Peyer's patch (tissue), 4 donors: ENCODE measurements at regions not wholly inside any gene's neighbourhood (a gene's known extent, or its start where the extent isn't known, plus 50 kb on each side); places are given as distances from the start of the nearest gene placed in this dataset.

Experiments
- DNase-seq, 3 donors: peaks; one replicate each; pipeline ENCODE4 v3.0.0-alpha.2; 2017 to 2019
- H3K27ac ChIP-seq, 4 donors: fragments of 200-600 bp; sonication (generic); one replicate each; pipeline ENCODE4 v1.5.1; 2016 to 2019
- H3K27me3 ChIP-seq, 2 donors: fragments of 200-600 bp; sonication (generic); one replicate each; pipeline ENCODE4 v1.5.1; 2019
- H3K36me3 ChIP-seq, 3 donors: fragments of 200-600 bp; sonication (generic); one replicate each; pipeline ENCODE4 v1.5.1; 2016 to 2019
- H3K4me1 ChIP-seq, 4 donors: fragments of 200-600 bp; sonication (generic); one replicate each; pipeline ENCODE4 v1.5.1; 2016 to 2019
- H3K4me3 ChIP-seq, 4 donors: fragments of 200-600 bp; sonication (generic); 1 replicate in 3 of 4; 2 replicates in 1 of 4; pipeline ENCODE4 v1.5.1; 2016 to 2019; ENCODE audit warnings: mild to moderate bottlenecking in 1 of 4
- H3K9me3 ChIP-seq, 4 donors: fragments of 200-600 bp; sonication (generic); one replicate each; pipeline ENCODE4 v1.5.1; 2016 to 2019; ENCODE audit warnings: mild to moderate bottlenecking in 1 of 4
- CTCF ChIP-seq, 6 experiments: fragments of 450-650 bp in 4 of 6; fragments of 200-600 bp in 2 of 6; sonication (generic) in 1 of 6; IDR thresholded peaks; one replicate each; pipeline ENCODE4 v1.5.1; 2017 to 2019; ENCODE audit warnings: antibody characterized with exemption in 6 of 6, mild to moderate bottlenecking in 3 of 6, moderate library complexity in 1 of 6
- POLR2A ChIP-seq, 2 donors: fragments of 450-650 bp; IDR thresholded peaks; one replicate each; pipeline ENCODE4 v1.5.1; 2017; ENCODE audit warnings: antibody characterized with exemption in 2 of 2, mild to moderate bottlenecking in 2 of 2, moderate library complexity in 2 of 2

GRCh38 chr5:103953601-103954382, 391.2 kb upstream of the NUDT12 start:
- Histone ChIP-seq H3K4me3 (no peak overlapping the region), H3K4me1 (no peaks in the 10 kb centered on the region), H3K27ac (no peak overlapping the region), H3K9me3 (no peaks in the 10 kb centered on the region), H3K36me3 (no peaks in the 10 kb centered on the region), H3K27me3 (no peaks in the 10 kb centered on the region)
- no peak for DNase-seq
- no peak for TF ChIP-seq POLR2A (IDR thresholded peaks at IDR 0.05)
- no peak for TF ChIP-seq CTCF (IDR thresholded peaks at IDR 0.05)

- no peak overlapping the region for H3K27ac ChIP-seq
- no peak for DNase-seq
- TF ChIP-seq CTCF (IDR thresholded peaks at IDR 0.05) (no peak), POLR2A (IDR thresholded peaks at IDR 0.05) (no peak)
Measured at GRCh38 chr5:103951776-103952175, 389.2 kb upstream of the NUDT12 start.

GRCh38 chr5:103943230-103943629, 380.6 kb upstream of the NUDT12 start:
- Histone ChIP-seq H3K4me3 (no peak overlapping the region), H3K4me1 (no peaks in the 10 kb centered on the region), H3K27ac (no peak overlapping the region), H3K27me3 (no peaks in the 10 kb centered on the region), H3K9me3 (no peaks in the 10 kb centered on the region), H3K36me3 (no peaks in the 10 kb centered on the region)
- no peak for DNase-seq
- TF ChIP-seq POLR2A (IDR thresholded peaks at IDR 0.05) (no peak), CTCF (IDR thresholded peaks at IDR 0.05) (no peak)

More at GRCh38 chr5:103951776-103952175, 389.2 kb upstream of the NUDT12 start:
- H3K9me3 ChIP-seq: no peaks in the 10 kb centered on the region
- no peaks in the 10 kb centered on the region for H3K4me1 ChIP-seq
- no peaks in the 10 kb centered on the region for H3K36me3 ChIP-seq
- no peak overlapping the region for H3K4me3 ChIP-seq
- no peaks in the 10 kb centered on the region for H3K27me3 ChIP-seq

- no peaks in the 10 kb centered on the region for H3K9me3 ChIP-seq
- no peak overlapping the region for H3K4me3 ChIP-seq
- H3K36me3 ChIP-seq: no peaks in the 10 kb centered on the region
- H3K27ac ChIP-seq: no peak overlapping the region
- no peak for TF ChIP-seq POLR2A (IDR thresholded peaks at IDR 0.05)
- no peak for TF ChIP-seq CTCF (IDR thresholded peaks at IDR 0.05)
- no peak for DNase-seq
- no peaks in the 10 kb centered on the region for H3K4me1 ChIP-seq
- H3K27me3 ChIP-seq: no peaks in the 10 kb centered on the region
Measured at GRCh38 chr5:103942587-103943186, 380.1 kb upstream of the NUDT12 start.

- Histone ChIP-seq H3K4me1 (no peaks in the 10 kb centered on the region), H3K27ac (no peak overlapping the region), H3K27me3 (no peaks in the 10 kb centered on the region), H3K36me3 (no peaks in the 10 kb centered on the region), H3K4me3 (no peak overlapping the region), H3K9me3 (no peaks in the 10 kb centered on the region)
- no peak for DNase-seq
- no peak for TF ChIP-seq CTCF (IDR thresholded peaks at IDR 0.05)
- no peak for TF ChIP-seq POLR2A (IDR thresholded peaks at IDR 0.05)
Measured at GRCh38 chr5:103941596-103941995, 379.0 kb upstream of the NUDT12 start.
